ENCODE measurements at regions not wholly inside any gene's neighbourhood (a gene's known extent, or its start where the extent isn't known, plus 50 kb on each side); places are given as distances from the start of the nearest gene placed in this dataset.

DNA sequence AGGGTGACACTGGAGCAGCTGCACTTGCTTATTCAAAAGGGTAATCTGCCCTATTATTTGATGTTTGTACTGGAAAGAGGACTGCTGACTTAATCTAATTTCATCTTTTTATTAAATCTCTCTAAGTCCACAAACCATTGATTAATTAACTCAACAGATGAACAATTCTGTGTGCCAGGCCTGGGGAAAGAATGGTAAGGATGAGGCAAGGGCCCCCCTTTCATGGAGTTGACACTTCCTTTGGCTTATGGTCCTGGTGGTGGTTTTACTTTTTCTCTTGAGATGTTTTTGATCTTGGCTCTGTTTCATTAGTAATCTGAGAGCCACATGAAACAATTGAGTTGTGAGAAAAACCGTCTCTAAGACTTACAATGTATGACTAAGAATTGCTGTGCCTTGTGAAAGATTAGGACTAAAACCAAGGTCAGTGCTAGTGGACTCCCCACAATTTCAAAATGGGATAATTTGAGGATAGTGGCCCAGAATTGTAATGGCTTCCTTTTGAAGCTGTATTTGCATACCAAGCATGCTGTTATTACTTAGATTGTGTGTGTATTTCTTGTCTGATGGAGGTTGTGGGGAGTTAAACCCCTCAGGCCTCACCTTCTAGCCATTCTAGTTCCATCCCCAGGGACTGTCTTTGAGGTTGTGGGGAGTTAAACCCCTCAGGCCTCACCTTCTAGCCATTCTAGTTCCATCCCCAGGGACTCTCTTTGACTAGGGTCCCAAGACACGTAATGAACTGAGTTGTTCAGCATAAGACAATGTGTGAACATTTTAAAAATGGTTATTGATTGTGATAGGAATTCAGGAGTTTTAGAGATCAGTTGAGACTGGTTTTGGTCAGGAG is 52.5 kb upstream of the EVL start:
- DNase-seq (ENCODE audit: low read depth): no peak
- no peak overlapping the region for H3K4me3 ChIP-seq (ENCODE audit: low read depth, low read length)
- TF ChIP-seq, protein P1, sequence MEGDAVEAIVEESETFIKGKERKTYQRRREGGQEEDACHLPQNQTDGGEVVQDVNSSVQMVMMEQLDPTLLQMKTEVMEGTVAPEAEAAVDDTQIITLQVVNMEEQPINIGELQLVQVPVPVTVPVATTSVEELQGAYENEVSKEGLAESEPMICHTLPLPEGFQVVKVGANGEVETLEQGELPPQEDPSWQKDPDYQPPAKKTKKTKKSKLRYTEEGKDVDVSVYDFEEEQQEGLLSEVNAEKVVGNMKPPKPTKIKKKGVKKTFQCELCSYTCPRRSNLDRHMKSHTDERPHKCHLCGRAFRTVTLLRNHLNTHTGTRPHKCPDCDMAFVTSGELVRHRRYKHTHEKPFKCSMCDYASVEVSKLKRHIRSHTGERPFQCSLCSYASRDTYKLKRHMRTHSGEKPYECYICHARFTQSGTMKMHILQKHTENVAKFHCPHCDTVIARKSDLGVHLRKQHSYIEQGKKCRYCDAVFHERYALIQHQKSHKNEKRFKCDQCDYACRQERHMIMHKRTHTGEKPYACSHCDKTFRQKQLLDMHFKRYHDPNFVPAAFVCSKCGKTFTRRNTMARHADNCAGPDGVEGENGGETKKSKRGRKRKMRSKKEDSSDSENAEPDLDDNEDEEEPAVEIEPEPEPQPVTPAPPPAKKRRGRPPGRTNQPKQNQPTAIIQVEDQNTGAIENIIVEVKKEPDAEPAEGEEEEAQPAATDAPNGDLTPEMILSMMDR (IDR thresholded peaks at IDR 0.05; ENCODE audit: low read depth, low read length, missing control alignments): no peak

DNA sequence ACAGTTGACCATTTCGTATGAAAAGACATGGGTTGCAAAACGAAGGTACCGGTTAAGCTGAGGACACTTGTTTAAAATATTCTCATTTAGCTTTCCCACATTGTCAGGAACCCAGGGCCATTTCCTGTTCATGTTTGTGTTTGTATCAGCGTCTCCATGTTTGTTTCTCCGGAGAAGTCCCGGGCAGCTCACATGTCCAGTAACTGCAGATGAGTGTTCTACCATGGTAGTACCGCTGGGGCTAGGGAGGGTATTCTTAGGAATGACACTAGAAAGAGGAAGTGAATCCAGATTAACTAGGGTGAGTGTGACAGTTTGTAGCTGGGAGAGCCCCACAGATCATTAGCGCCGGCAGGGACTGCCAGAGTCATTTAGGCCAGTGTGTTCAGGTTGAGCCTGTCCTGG is 50.0 kb upstream of the EVL start:
- no peak overlapping the region for H3K4me3 ChIP-seq (ENCODE audit: low read depth, low read length)
- TF ChIP-seq, protein P1 (IDR thresholded peaks at IDR 0.05; ENCODE audit: low read depth, low read length, missing control alignments): no peak
- peak; percentile 25 for DNase-seq (ENCODE audit: low read depth)
